HG02885 (cell line): ENCODE measurements at regions not wholly inside any gene's neighbourhood (a gene's known extent, or its start where the extent isn't known, plus 50 kb on each side); places are given as distances from the start of the nearest gene placed in this dataset.
"Not testable (repeated sequence)": the region's sequence is repeated elsewhere in the genome, so short reads cannot be mapped to it uniquely, and the experiment has no call there.

Source experiments
- ATAC-seq: cut with Tn5 transposase; IDR thresholded peaks from one replicate; pipeline ENCODE4 v1.9.1; 2021; ENCODE audit warnings: mild to moderate bottlenecking; ENCODE audit not compliant: unreplicated experiment, poor library complexity

GRCh38 chr4:57965431-57965830 is 855.2 kb upstream of the IGFBP7 start:
- not testable (repeated sequence) for ATAC-seq

- no peak for ATAC-seq
Observed at GRCh38 chr4:57945298-57945697, 835.1 kb upstream of the IGFBP7 start.

GRCh38 chr4:57943682-57944081 is 833.5 kb upstream of the IGFBP7 start:
- no peak for ATAC-seq

- not testable (repeated sequence) for ATAC-seq
Observed at GRCh38 chr4:57937326-57937725, 827.1 kb upstream of the IGFBP7 start.

- no peak for ATAC-seq
Observed at GRCh38 chr4:57926311-57926710, 816.1 kb upstream of the IGFBP7 start.

- ATAC-seq = no peak
Observed at GRCh38 chr4:57924951-57925350, 814.8 kb upstream of the IGFBP7 start.

GRCh38 chr4:57916479-57916878 is 806.3 kb upstream of the IGFBP7 start:
- no peak for ATAC-seq

GRCh38 chr4:57911203-57911602 is 801.0 kb upstream of the IGFBP7 start:
- ATAC-seq = no peak

- ATAC-seq = no peak
Observed at GRCh38 chr4:57910151-57910550, 800.0 kb upstream of the IGFBP7 start.

- ATAC-seq = no peak
Observed at GRCh38 chr4:57905965-57906364, 795.8 kb upstream of the IGFBP7 start.

- no peak for ATAC-seq
Observed at GRCh38 chr4:57877047-57877458, 766.9 kb upstream of the IGFBP7 start.

GRCh38 chr4:57875829-57876392 is 765.7 kb upstream of the IGFBP7 start:
- no peak for ATAC-seq

- ATAC-seq = no peak
Observed at GRCh38 chr4:57866468-57867171, 756.4 kb upstream of the IGFBP7 start.

GRCh38 chr4:57865264-57865663 is 755.1 kb upstream of the IGFBP7 start:
- peak; percentile 89 for ATAC-seq

- peak; percentile 74 for ATAC-seq
Observed at GRCh38 chr4:57854748-57855147, 744.6 kb upstream of the IGFBP7 start.

GRCh38 chr4:57850141-57850540 is 740.0 kb upstream of the IGFBP7 start:
- no peak for ATAC-seq

GRCh38 chr4:57832083-57832482 is 721.9 kb upstream of the IGFBP7 start:
- ATAC-seq = no peak

- no peak for ATAC-seq
Observed at GRCh38 chr4:57789666-57790065, 679.5 kb upstream of the IGFBP7 start.

GRCh38 chr4:57777876-57778275 is 667.7 kb upstream of the IGFBP7 start:
- no peak for ATAC-seq

GRCh38 chr4:57774681-57775080 is 664.5 kb upstream of the IGFBP7 start:
- no peak for ATAC-seq

- ATAC-seq = no peak
Observed at GRCh38 chr4:57774171-57774570, 664.0 kb upstream of the IGFBP7 start.

GRCh38 chr4:57766341-57766740 is 656.2 kb upstream of the IGFBP7 start:
- no peak for ATAC-seq
